HEK293 (cell line): ENCODE measurements at regions not wholly inside any gene's neighbourhood (a gene's known extent, or its start where the extent isn't known, plus 50 kb on each side); places are given as distances from the start of the nearest gene placed in this dataset.

Experiments used
- KLF9 ChIP-seq: fragments of 450-650 bp; formaldehyde crosslinking; IDR thresholded peaks from 2 replicates; pipeline ENCODE4 v1.5.1; 2016; ENCODE audit warnings: missing biosample characterization, missing genetic modification characterization, low read depth
- ZNF138 ChIP-seq: fragments of 450-650 bp; formaldehyde crosslinking; IDR thresholded peaks from 2 replicates; pipeline ENCODE4 v1.5.1; 2016; ENCODE audit warnings: missing biosample characterization, missing genetic modification characterization, borderline replicate concordance
- ZNF169 ChIP-seq: fragments of 450-650 bp; formaldehyde crosslinking; IDR thresholded peaks from 2 replicates; pipeline ENCODE4 v1.5.1; 2016; ENCODE audit warnings: missing biosample characterization, missing genetic modification characterization
- ZNF175 ChIP-seq: fragments of 450-650 bp; formaldehyde crosslinking; IDR thresholded peaks from 2 replicates; pipeline ENCODE4 v1.5.1; 2016; ENCODE audit warnings: missing biosample characterization, missing genetic modification characterization
- ZNF274 ChIP-seq, 2 experiments: fragments of 200-500 bp in 1 of 2; fragments of 450-650 bp in 1 of 2; sonication (Bioruptor generic) in 1 of 2; formaldehyde crosslinking in 1 of 2; IDR thresholded peaks; 2 replicates each; pipeline versions ENCODE4 v1.5.1 to v1.6.1; 2014 to 2016; ENCODE audit warnings: borderline replicate concordance in 1 of 2, inconsistent platforms in 1 of 2, low read length in 1 of 2, missing biosample characterization in 1 of 2, missing genetic modification characterization in 1 of 2
- ZNF561 ChIP-seq: fragments of 450-650 bp; IDR thresholded peaks from 2 replicates; pipeline ENCODE4 v1.5.1; 2018; ENCODE audit warnings: missing biosample characterization, missing genetic modification characterization, borderline replicate concordance
- TF ChIP-seq, protein P1 (sequence below): fragments of 450-650 bp; formaldehyde crosslinking; IDR thresholded peaks from 2 replicates; pipeline ENCODE4 v1.5.1; 2016; ENCODE audit warnings: missing biosample characterization, missing genetic modification characterization
- TF ChIP-seq, protein P2 (sequence below): fragments of 450-650 bp; formaldehyde crosslinking; IDR thresholded peaks from 2 replicates; pipeline ENCODE4 v1.5.1; 2016; ENCODE audit warnings: missing biosample characterization, missing genetic modification characterization
- TF ChIP-seq, protein P3 (sequence below): fragments of 450-650 bp; formaldehyde crosslinking; IDR thresholded peaks from 2 replicates; pipeline ENCODE4 v1.5.1; 2016; ENCODE audit warnings: missing biosample characterization, missing genetic modification characterization

DNA sequence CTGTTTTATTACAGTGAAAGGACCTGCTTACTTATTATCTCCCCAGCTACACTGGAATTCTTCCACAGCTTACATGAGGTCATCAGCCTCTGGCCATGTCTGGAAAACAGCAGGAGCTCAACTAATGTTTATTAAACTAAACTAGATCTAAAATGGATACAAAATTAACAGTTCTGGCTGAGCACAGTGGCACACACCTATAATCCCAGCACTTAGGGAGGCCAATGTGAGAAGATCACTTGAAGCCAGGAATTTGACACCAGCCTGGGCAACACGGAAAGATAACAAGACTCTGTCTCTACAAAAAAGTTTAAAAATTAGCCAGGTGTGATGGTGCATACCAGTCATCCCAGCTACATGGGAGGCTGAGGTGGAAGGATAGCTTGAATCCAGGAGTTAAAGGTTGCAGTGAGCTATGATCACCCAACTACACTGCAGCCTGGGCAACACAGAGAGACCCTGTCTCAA, 220.8 kb upstream of the MARCKS start:
- TF ChIP-seq ZNF561 (tag by site-specific recombination) (no peak), ZNF274 (IDR thresholded peaks at IDR 0.05; ENCODE audit: low read length) (no peak), ZNF274 (tag by site-specific recombination; IDR thresholded peaks at IDR 0.05; ENCODE audit: borderline replicate concordance) (no peak), ZNF169 (tag by site-specific recombination) (no peak), ZNF138 (tag by site-specific recombination) (no peak), KLF9 (no peak), ZNF175 (no peak)
- TF ChIP-seq, protein P1, sequence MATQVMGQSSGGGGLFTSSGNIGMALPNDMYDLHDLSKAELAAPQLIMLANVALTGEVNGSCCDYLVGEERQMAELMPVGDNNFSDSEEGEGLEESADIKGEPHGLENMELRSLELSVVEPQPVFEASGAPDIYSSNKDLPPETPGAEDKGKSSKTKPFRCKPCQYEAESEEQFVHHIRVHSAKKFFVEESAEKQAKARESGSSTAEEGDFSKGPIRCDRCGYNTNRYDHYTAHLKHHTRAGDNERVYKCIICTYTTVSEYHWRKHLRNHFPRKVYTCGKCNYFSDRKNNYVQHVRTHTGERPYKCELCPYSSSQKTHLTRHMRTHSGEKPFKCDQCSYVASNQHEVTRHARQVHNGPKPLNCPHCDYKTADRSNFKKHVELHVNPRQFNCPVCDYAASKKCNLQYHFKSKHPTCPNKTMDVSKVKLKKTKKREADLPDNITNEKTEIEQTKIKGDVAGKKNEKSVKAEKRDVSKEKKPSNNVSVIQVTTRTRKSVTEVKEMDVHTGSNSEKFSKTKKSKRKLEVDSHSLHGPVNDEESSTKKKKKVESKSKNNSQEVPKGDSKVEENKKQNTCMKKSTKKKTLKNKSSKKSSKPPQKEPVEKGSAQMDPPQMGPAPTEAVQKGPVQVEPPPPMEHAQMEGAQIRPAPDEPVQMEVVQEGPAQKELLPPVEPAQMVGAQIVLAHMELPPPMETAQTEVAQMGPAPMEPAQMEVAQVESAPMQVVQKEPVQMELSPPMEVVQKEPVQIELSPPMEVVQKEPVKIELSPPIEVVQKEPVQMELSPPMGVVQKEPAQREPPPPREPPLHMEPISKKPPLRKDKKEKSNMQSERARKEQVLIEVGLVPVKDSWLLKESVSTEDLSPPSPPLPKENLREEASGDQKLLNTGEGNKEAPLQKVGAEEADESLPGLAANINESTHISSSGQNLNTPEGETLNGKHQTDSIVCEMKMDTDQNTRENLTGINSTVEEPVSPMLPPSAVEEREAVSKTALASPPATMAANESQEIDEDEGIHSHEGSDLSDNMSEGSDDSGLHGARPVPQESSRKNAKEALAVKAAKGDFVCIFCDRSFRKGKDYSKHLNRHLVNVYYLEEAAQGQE (tag by site-specific recombination), result no peak
- TF ChIP-seq, protein P2, sequence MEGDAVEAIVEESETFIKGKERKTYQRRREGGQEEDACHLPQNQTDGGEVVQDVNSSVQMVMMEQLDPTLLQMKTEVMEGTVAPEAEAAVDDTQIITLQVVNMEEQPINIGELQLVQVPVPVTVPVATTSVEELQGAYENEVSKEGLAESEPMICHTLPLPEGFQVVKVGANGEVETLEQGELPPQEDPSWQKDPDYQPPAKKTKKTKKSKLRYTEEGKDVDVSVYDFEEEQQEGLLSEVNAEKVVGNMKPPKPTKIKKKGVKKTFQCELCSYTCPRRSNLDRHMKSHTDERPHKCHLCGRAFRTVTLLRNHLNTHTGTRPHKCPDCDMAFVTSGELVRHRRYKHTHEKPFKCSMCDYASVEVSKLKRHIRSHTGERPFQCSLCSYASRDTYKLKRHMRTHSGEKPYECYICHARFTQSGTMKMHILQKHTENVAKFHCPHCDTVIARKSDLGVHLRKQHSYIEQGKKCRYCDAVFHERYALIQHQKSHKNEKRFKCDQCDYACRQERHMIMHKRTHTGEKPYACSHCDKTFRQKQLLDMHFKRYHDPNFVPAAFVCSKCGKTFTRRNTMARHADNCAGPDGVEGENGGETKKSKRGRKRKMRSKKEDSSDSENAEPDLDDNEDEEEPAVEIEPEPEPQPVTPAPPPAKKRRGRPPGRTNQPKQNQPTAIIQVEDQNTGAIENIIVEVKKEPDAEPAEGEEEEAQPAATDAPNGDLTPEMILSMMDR, result no peak
- TF ChIP-seq, protein P3, sequence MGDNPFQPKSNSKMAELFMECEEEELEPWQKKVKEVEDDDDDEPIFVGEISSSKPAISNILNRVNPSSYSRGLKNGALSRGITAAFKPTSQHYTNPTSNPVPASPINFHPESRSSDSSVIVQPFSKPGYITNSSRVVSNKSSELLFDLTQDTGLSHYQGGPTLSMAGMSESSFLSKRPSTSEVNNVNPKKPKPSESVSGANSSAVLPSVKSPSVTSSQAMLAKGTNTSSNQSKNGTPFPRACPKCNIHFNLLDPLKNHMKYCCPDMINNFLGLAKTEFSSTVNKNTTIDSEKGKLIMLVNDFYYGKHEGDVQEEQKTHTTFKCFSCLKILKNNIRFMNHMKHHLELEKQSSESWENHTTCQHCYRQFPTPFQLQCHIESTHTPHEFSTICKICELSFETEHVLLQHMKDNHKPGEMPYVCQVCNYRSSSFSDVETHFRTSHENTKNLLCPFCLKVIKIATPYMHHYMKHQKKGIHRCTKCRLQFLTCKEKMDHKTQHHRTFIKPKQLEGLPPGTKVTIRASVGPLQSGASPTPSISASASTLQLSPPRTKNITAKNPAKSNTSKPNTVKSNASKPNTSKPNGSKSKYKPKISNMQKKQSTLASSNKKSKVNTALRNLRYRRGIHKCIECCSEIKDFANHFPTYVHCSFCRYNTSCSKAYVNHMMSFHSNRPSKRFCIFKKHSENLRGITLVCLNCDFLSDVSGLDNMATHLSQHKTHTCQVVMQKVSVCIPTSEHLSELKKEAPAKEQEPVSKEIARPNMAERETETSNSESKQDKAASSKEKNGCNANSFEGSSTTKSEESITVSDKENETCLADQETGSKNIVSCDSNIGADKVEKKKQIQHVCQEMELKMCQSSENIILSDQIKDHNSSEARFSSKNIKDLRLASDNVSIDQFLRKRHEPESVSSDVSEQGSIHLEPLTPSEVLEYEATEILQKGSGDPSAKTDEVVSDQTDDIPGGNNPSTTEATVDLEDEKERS, result 0 out of 2 replicates have a peak, but pooled peaks have one; percentile 19
